ENCODE measurements at regions not wholly inside any gene's neighbourhood (a gene's known extent, or its start where the extent isn't known, plus 50 kb on each side); places are given as distances from the start of the nearest gene placed in this dataset.

GRCh38 chr12:107957459-107957858 lies 171.6 kb upstream of the WSCD2 start:
- TF ChIP-seq CTCF (IDR thresholded peaks at IDR 0.05) = no peak
- no peak for TF ChIP-seq POLR2A (IDR thresholded peaks at IDR 0.05)

Measured in adrenal gland (tissue), 5 donors.